ENCODE measurements at regions not wholly inside any gene's neighbourhood (a gene's known extent, or its start where the extent isn't known, plus 50 kb on each side); places are given as distances from the start of the nearest gene placed in this dataset.

DNA sequence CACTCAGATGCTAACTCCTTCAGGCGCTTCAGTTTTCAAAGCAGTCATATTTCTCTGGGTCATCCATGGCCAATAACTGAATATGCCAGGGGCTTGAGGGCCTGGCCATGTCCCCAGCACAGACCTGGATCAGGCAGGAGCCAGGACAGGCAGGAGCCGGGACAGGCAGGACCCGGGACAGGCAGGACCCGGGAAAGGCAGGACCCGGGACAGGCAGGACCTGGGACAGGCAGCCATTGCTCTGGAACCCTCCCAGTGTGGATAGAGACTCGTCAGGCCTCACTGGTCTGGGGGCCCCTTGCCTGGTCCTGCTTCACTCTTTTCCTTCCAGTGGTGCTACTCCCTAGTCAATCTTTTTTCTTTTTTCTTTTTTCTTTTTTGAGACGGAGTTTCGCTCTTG is 117.5 kb upstream of the TEX51 start:
- TF ChIP-seq, protein P1, sequence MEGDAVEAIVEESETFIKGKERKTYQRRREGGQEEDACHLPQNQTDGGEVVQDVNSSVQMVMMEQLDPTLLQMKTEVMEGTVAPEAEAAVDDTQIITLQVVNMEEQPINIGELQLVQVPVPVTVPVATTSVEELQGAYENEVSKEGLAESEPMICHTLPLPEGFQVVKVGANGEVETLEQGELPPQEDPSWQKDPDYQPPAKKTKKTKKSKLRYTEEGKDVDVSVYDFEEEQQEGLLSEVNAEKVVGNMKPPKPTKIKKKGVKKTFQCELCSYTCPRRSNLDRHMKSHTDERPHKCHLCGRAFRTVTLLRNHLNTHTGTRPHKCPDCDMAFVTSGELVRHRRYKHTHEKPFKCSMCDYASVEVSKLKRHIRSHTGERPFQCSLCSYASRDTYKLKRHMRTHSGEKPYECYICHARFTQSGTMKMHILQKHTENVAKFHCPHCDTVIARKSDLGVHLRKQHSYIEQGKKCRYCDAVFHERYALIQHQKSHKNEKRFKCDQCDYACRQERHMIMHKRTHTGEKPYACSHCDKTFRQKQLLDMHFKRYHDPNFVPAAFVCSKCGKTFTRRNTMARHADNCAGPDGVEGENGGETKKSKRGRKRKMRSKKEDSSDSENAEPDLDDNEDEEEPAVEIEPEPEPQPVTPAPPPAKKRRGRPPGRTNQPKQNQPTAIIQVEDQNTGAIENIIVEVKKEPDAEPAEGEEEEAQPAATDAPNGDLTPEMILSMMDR (IDR thresholded peaks at IDR 0.05), result no peak
- no peak for TF ChIP-seq POLR2A (IDR thresholded peaks at IDR 0.05)
